Smooth muscle cell (in vitro differentiated cells): ENCODE measurements at regions not wholly inside any gene's neighbourhood (a gene's known extent, or its start where the extent isn't known, plus 50 kb on each side); places are given as distances from the start of the nearest gene placed in this dataset.
A peak's percentile ranks its signal among the peaks of the same experiment; 100 is the strongest.

Experiments used
- DNase-seq: peaks from one replicate; lab custom pipeline; 2025; ENCODE audit not compliant: unreplicated experiment; lab: John Stamatoyannopoulos, UW
- H2AFZ ChIP-seq: fragments of 200-600 bp; sonication (generic); 2 replicates; pipeline ENCODE4 v1.6.0; 2016; ENCODE audit warnings: antibody characterized with exemption, low read depth, mild to moderate bottlenecking
- H3F3A ChIP-seq: fragments of 200-600 bp; sonication (generic); 2 replicates; pipeline ENCODE4 v1.6.0; 2017; ENCODE audit warnings: antibody characterized with exemption, low read depth
- H3K27ac ChIP-seq: fragments of 200-600 bp; sonication (generic); 2 replicates; pipeline ENCODE4 v1.5.1; 2016; ENCODE audit warnings: low read depth, mild to moderate bottlenecking
- H3K27me3 ChIP-seq: fragments of 200-600 bp; sonication (generic); 2 replicates; pipeline ENCODE4 v1.6.1; 2016; ENCODE audit warnings: low read depth, mild to moderate bottlenecking
- H3K36me3 ChIP-seq: fragments of 200-600 bp; sonication (generic); 2 replicates; pipeline ENCODE4 v1.5.1; 2016; ENCODE audit warnings: low read depth
- H3K4me1 ChIP-seq: fragments of 200-600 bp; sonication (generic); 2 replicates; pipeline ENCODE4 v1.5.1; 2016; ENCODE audit warnings: low read depth
- H3K4me2 ChIP-seq: fragments of 200-600 bp; sonication (generic); 2 replicates; pipeline ENCODE4 v1.6.0; 2016; ENCODE audit warnings: mild to moderate bottlenecking
- H3K4me3 ChIP-seq: fragments of 200-600 bp; sonication (generic); 2 replicates; pipeline ENCODE4 v1.5.1; 2016; ENCODE audit warnings: mild to moderate bottlenecking
- H3K79me2 ChIP-seq: fragments of 200-600 bp; sonication (generic); 2 replicates; pipeline ENCODE4 v1.6.0; 2016; ENCODE audit warnings: low read depth, mild to moderate bottlenecking
- H3K9ac ChIP-seq: fragments of 200-600 bp; sonication (generic); 2 replicates; pipeline ENCODE4 v1.6.0; 2016; ENCODE audit warnings: low read depth
- H3K9me3 ChIP-seq: fragments of 200-600 bp; sonication (generic); replicated peaks from 2 replicates; pipeline ENCODE4 v1.5.1; 2016; ENCODE audit warnings: low read depth
- H4K20me1 ChIP-seq: fragments of 200-600 bp; sonication (generic); 2 replicates; pipeline ENCODE4 v1.6.0; 2016; ENCODE audit warnings: low read depth
- CTCF ChIP-seq: fragments of 200-600 bp; sonication (generic); IDR thresholded peaks from 2 replicates; pipeline ENCODE4 v1.5.1; 2017; ENCODE audit warnings: borderline replicate concordance, mild to moderate bottlenecking, antibody characterized with exemption; ENCODE audit not compliant: insufficient read depth, poor library complexity, severe bottlenecking
- WGBS: methylation state at CpG from one replicate; pipeline ENCODE4 v1.1.7; 2016; ENCODE audit warnings: low lambda C conversion rate; 5-methylcytosine and 5-hydroxymethylcytosine counted together

- no peaks in the 10 kb centered on the region for H3K79me2 ChIP-seq
- 54% methylated on average over 4 of the region's 4 CpGs for WGBS
- no peak for DNase-seq
- H4K20me1 ChIP-seq = no peaks in the 10 kb centered on the region
- H3K9ac ChIP-seq = no peak overlapping the region
- peaks cover 5% of the 10 kb centered on the region for H3F3A ChIP-seq
- TF ChIP-seq CTCF = no peak
- no peak overlapping the region for H2AFZ ChIP-seq
- H3K4me1 ChIP-seq = peaks cover 19% of the 10 kb centered on the region
- no peaks in the 10 kb centered on the region for H3K9me3 ChIP-seq
- H3K4me3 ChIP-seq = no peak overlapping the region
- H3K27me3 ChIP-seq = no peaks in the 10 kb centered on the region
- H3K4me2 ChIP-seq = no peak overlapping the region
- no peak overlapping the region for H3K27ac ChIP-seq
- no peaks in the 10 kb centered on the region for H3K36me3 ChIP-seq
Measured at GRCh38 chr2:220885593-220885992, 686.5 kb downstream of the EPHA4 start.

GRCh38 chr2:220887271-220887870 is 684.7 kb downstream of the EPHA4 start:
- no peak for DNase-seq
- H2AFZ ChIP-seq = peak overlapping the region; percentile 69
- H3K4me1 ChIP-seq = peaks cover 17% of the 10 kb centered on the region
- H3K27ac ChIP-seq = peak overlapping the region; percentile 75
- 36% methylated on average over 6 of the region's 6 CpGs for WGBS
- no peaks in the 10 kb centered on the region for H4K20me1 ChIP-seq
- H3K79me2 ChIP-seq = no peaks in the 10 kb centered on the region
- no peaks in the 10 kb centered on the region for H3K36me3 ChIP-seq
- no peaks in the 10 kb centered on the region for H3F3A ChIP-seq
- no peaks in the 10 kb centered on the region for H3K27me3 ChIP-seq
- no peaks in the 10 kb centered on the region for H3K9me3 ChIP-seq
- H3K4me3 ChIP-seq = no peak overlapping the region
- TF ChIP-seq CTCF = no peak
- peak overlapping the region; percentile 30 for H3K9ac ChIP-seq
- H3K4me2 ChIP-seq = peak overlapping the region; percentile 40

GRCh38 chr2:220887876-220888275 is 684.2 kb downstream of the EPHA4 start:
- no peaks in the 10 kb centered on the region for H3K36me3 ChIP-seq
- H3K9me3 ChIP-seq = no peaks in the 10 kb centered on the region
- peak overlapping the region; percentile 69 for H2AFZ ChIP-seq
- no peak overlapping the region for H3K9ac ChIP-seq
- peaks cover 17% of the 10 kb centered on the region for H3K4me1 ChIP-seq
- H3K27ac ChIP-seq = peak overlapping the region; percentile 75
- DNase-seq = no peak
- TF ChIP-seq CTCF = no peak
- no peaks in the 10 kb centered on the region for H3F3A ChIP-seq
- 63% methylated on average over 6 of the region's 6 CpGs for WGBS
- peak overlapping the region; percentile 40 for H3K4me2 ChIP-seq
- H3K4me3 ChIP-seq = no peak overlapping the region
- no peaks in the 10 kb centered on the region for H4K20me1 ChIP-seq
- no peaks in the 10 kb centered on the region for H3K27me3 ChIP-seq
- no peaks in the 10 kb centered on the region for H3K79me2 ChIP-seq

- H3K27me3 ChIP-seq = no peaks in the 10 kb centered on the region
- no peaks in the 10 kb centered on the region for H3F3A ChIP-seq
- DNase-seq = no peak
- peak overlapping the region; percentile 64 for H3K27ac ChIP-seq
- no peaks in the 10 kb centered on the region for H3K36me3 ChIP-seq
- no peaks in the 10 kb centered on the region for H4K20me1 ChIP-seq
- H3K4me1 ChIP-seq = peaks cover 17% of the 10 kb centered on the region
- no peak overlapping the region for H3K4me3 ChIP-seq
- no peaks in the 10 kb centered on the region for H3K79me2 ChIP-seq
- WGBS = 23% methylated on average over 3 of the region's 3 CpGs
- no peak overlapping the region for H2AFZ ChIP-seq
- H3K9me3 ChIP-seq = no peaks in the 10 kb centered on the region
- no peak overlapping the region for H3K9ac ChIP-seq
- TF ChIP-seq CTCF = no peak
- no peak overlapping the region for H3K4me2 ChIP-seq
Measured at GRCh38 chr2:220890931-220891330, 681.2 kb downstream of the EPHA4 start.
